Gastroesophageal sphincter (tissue), 3 donors: ENCODE measurements at regions not wholly inside any gene's neighbourhood (a gene's known extent, or its start where the extent isn't known, plus 50 kb on each side); places are given as distances from the start of the nearest gene placed in this dataset.

ENCODE experiments used
- CTCF ChIP-seq, 4 experiments: fragments of 200-600 bp in 2 of 4; fragments of 450-650 bp in 2 of 4; sonication (generic) in 1 of 4; IDR thresholded peaks; one replicate each; pipeline ENCODE4 v1.5.1; 2017 to 2019; ENCODE audit warnings: antibody characterized with exemption in 4 of 4, mild to moderate bottlenecking in 2 of 4, moderate library complexity in 2 of 4
- EP300 ChIP-seq: sonication (generic); formaldehyde crosslinking; IDR thresholded peaks from one replicate; pipeline ENCODE4 v1.6.1; 2017; ENCODE audit warnings: antibody characterized with exemption, mild to moderate bottlenecking
- POLR2A ChIP-seq, 2 donors: fragments of 450-650 bp; IDR thresholded peaks; one replicate each; pipeline ENCODE4 v1.6.1; 2017; ENCODE audit warnings: antibody characterized with exemption in 2 of 2, mild to moderate bottlenecking in 2 of 2, moderate library complexity in 1 of 2
- POLR2AphosphoS5 ChIP-seq: sonication (generic); formaldehyde crosslinking; IDR thresholded peaks from one replicate; pipeline ENCODE4 v1.6.1; 2017; ENCODE audit warnings: antibody characterized with exemption

DNA sequence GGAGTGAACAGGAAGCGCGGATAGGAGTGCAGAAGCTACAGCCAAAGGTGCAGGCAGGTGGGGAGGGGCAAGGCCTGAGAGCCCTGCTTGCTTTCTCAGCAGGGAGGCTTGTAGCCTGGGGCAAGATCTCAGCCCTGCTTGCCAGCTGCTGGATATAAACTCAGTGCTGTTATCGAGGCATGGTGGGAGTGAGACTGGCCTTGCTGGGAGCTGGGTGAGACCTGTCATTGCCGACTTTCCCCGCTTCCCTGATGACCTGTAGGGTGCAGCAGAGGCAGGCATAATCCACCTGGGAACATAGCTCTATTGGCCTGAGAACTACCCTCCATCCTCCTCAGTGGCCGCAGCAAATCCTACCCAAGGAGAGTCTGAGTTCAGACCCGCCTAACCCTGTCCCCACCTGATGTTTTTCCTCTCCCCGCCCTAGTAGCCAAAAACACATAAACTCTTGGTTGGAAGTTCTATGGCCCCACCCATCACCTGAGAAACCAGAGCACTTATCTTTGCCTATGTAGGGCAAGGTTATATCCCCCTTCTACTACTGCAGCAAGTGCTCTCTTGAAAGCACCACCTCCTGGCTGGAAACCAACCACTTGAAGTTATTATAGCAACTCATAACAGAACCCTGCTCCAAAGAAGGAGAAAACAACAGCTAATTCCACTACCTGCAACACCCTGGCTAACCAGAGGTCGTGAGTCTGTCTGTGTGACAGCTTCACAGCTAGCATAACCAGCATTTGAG is 80.7 kb downstream of the FHIP1A start:
- no peak for TF ChIP-seq CTCF (IDR thresholded peaks at IDR 0.05)
- TF ChIP-seq POLR2A (IDR thresholded peaks at IDR 0.05) = no peak
- no peak for TF ChIP-seq EP300
- no peak for TF ChIP-seq POLR2AphosphoS5
